WERI-Rb-1 (cell line): ENCODE measurements at regions not wholly inside any gene's neighbourhood (a gene's known extent, or its start where the extent isn't known, plus 50 kb on each side); places are given as distances from the start of the nearest gene placed in this dataset.

Experiments
- DNase-seq: peaks from one replicate; pipeline ENCODE4 v3.0.0-alpha.2; 2020
- H3K27ac ChIP-seq: fragments of 250-450 bp; sonication (Bioruptor Pico); 2 replicates; pipeline ENCODE4 v1.5.1; 2020; ENCODE audit warnings: mild to moderate bottlenecking, moderate library complexity
- H3K27me3 ChIP-seq: fragments of 250-450 bp; sonication (Bioruptor Pico); 2 replicates; pipeline ENCODE4 v1.5.1; 2021; ENCODE audit warnings: mild to moderate bottlenecking, low read depth, moderate library complexity; ENCODE audit not compliant: insufficient read depth, severe bottlenecking
- H3K36me3 ChIP-seq: fragments of 250-450 bp; sonication (Bioruptor Pico); 2 replicates; pipeline ENCODE4 v1.5.1; 2020; ENCODE audit warnings: mild to moderate bottlenecking, moderate library complexity
- H3K4me3 ChIP-seq: 2 replicates; pipeline ENCODE4 v1.5.1; 2011; ENCODE audit warnings: low read depth, mild to moderate bottlenecking, control low read depth, low read length
- H3K9me3 ChIP-seq: fragments of 250-450 bp; sonication (Bioruptor Pico); 2 replicates; pipeline ENCODE4 v1.5.1; 2021; ENCODE audit warnings: mild to moderate bottlenecking, moderate library complexity; ENCODE audit not compliant: severe bottlenecking
- TF ChIP-seq, protein P1 (sequence below): IDR thresholded peaks from 2 replicates; pipeline ENCODE4 v1.5.1; 2011; ENCODE audit warnings: low read depth, mild to moderate bottlenecking, control low read depth, inconsistent platforms, low read length

DNA sequence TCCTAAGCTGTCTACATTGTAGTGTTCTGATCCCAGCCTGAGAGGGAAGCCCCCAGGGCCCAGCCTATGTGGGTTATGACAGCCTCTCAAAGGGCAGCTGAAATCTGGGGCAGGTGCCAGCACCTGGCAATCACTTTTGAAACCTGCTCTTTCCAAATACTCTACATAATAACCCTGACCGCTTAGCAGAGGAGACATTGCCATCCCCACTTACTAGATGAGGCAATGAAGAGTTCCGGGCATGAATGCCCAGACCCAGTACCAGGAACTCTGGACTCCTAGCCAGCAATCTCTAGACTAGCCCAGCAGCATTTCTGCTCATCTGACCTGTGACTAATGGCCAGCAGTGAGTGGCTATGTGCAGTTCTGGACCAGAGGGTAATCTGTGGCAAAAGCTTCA is 412.4 kb upstream of the CADM1 start:
- TF ChIP-seq, protein P1, sequence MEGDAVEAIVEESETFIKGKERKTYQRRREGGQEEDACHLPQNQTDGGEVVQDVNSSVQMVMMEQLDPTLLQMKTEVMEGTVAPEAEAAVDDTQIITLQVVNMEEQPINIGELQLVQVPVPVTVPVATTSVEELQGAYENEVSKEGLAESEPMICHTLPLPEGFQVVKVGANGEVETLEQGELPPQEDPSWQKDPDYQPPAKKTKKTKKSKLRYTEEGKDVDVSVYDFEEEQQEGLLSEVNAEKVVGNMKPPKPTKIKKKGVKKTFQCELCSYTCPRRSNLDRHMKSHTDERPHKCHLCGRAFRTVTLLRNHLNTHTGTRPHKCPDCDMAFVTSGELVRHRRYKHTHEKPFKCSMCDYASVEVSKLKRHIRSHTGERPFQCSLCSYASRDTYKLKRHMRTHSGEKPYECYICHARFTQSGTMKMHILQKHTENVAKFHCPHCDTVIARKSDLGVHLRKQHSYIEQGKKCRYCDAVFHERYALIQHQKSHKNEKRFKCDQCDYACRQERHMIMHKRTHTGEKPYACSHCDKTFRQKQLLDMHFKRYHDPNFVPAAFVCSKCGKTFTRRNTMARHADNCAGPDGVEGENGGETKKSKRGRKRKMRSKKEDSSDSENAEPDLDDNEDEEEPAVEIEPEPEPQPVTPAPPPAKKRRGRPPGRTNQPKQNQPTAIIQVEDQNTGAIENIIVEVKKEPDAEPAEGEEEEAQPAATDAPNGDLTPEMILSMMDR: no peak
- H3K36me3 ChIP-seq: no peaks in the 10 kb centered on the region
- no peak overlapping the region for H3K27ac ChIP-seq
- no peak overlapping the region for H3K4me3 ChIP-seq
- DNase-seq: no peak
- no peaks in the 10 kb centered on the region for H3K27me3 ChIP-seq
- no peaks in the 10 kb centered on the region for H3K9me3 ChIP-seq

DNA sequence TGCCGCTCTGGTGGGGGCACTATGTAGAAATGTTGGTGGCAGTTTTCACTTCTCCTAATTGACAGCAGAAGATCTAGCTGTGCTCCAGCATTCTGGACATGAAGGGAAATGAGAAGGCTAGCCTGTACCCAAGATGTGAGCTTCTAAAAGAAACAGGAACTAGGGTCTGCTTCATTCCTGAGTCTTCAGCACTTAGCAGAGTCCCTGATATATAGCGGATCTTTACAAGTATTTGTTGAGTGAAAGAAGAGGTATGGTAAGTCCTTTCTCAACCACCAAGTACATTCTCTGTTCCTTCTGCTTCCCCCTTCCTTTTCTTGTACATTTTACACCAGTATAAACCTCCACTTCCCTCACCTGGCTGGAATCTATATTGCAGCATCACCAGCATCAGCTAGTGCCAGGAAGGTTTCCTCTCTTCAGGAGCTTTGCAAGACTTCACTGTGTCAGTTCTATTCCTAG is 408.3 kb upstream of the CADM1 start:
- DNase-seq: peak; percentile 25

DNA sequence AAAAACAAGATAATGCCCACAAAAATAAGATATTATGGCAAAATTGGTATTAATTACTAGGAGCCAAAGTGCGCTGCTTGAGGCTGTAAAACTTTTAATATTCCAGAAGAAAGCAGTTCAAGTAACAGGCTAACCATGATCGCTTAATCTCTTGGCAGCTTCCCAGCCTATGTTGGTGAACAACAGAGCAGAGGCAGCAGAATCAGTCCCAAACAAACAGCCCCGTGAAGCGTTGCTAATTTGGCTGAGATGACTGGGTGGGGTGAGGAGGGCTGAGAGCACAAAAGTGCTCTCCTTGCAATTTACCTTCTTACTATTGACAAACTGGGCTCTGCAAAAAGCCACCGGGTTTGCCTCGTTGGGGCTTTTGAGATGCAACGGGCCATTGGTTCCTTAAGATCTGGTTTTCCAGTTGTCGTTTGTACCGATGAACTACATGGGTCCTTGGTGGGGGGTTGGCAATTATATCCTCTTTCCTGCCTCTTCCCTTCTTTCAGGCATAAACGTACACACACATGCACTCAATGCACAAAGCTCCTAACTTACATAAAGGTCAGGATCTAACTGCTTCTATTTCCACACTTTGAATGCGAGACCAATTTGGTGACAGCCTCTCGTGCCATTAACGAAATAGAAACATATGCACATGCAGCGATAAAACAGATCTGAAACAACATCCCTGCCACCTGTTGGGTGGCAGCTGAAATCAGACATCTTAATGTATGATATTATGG is 407.6 kb upstream of the CADM1 start:
- DNase-seq: no peak
- Histone ChIP-seq H3K4me3 (no peak overlapping the region), H3K36me3 (no peaks in the 10 kb centered on the region), H3K27me3 (no peaks in the 10 kb centered on the region), H3K27ac (no peak overlapping the region), H3K9me3 (no peaks in the 10 kb centered on the region)
- TF ChIP-seq, protein P1: no peak

More for the DNA sequence above, 408.3 kb upstream of the CADM1 start:
- H3K27me3 ChIP-seq: no peaks in the 10 kb centered on the region
- no peaks in the 10 kb centered on the region for H3K36me3 ChIP-seq
- H3K4me3 ChIP-seq: no peak overlapping the region
- H3K27ac ChIP-seq: no peak overlapping the region
- no peaks in the 10 kb centered on the region for H3K9me3 ChIP-seq
- TF ChIP-seq, protein P1: peak; percentile 49

DNA sequence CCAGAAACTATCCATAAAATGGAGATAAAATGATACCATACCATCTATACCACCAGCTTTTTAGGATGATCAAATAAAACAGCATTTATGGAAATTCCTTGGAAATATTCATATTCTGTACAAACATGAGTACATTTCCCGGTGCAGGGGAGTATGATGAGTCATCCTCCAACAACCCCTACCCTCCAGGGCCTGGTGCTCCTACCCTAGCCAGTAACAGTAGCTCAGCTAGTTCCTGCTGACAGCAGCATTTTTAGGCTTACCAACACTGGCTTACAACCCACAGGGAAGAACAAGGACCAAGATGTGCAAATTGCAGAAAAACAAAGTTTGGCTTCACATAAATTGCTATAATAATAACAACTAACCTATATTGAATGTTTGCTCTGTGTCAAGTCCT is 406.2 kb upstream of the CADM1 start:
- Histone ChIP-seq H3K9me3 (no peaks in the 10 kb centered on the region), H3K36me3 (no peaks in the 10 kb centered on the region), H3K27me3 (no peaks in the 10 kb centered on the region), H3K27ac (no peak overlapping the region), H3K4me3 (no peak overlapping the region)
- no peak for DNase-seq
- TF ChIP-seq, protein P1: no peak

DNA sequence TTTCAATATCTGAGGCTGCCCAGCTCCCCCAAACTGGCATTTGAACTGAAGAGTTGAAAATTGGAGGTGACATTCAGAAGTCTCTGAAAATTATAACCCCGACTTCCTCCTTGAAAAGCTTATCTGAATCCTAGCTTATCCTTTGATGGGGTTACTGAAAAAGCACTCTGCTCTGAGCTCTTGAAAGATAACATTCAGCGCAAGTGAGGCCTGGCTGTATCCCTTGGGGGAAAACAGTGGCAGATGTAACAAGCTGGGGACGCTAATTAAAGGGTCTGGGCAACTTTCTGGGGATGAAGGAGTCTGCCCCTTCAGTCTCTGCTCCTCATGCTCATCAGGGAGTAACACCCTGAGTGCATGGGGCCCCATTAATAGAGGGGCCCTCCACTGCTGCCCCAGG is 402.0 kb upstream of the CADM1 start:
- H3K4me3 ChIP-seq: no peak overlapping the region
- no peak overlapping the region for H3K27ac ChIP-seq
- no peaks in the 10 kb centered on the region for H3K9me3 ChIP-seq
- DNase-seq: peak; percentile 61
- TF ChIP-seq, protein P1: no peak
- no peaks in the 10 kb centered on the region for H3K27me3 ChIP-seq
- no peaks in the 10 kb centered on the region for H3K36me3 ChIP-seq
